GM12873 (cell line): ENCODE measurements at regions not wholly inside any gene's neighbourhood (a gene's known extent, or its start where the extent isn't known, plus 50 kb on each side); places are given as distances from the start of the nearest gene placed in this dataset.

Source experiments
- CTCF ChIP-seq: IDR thresholded peaks from 2 replicates; pipeline ENCODE4 v1.5.1; 2012; ENCODE audit warnings: low read depth, mild to moderate bottlenecking, moderate library complexity, low read length, control low read depth; ENCODE audit not compliant: insufficient read depth; ENCODE audit errors: missing control alignments

GRCh38 chr18:45139478-45139877 is 458.8 kb downstream of the SETBP1 start:
- no peak for TF ChIP-seq CTCF

GRCh38 chr18:45142868-45143267 is 462.2 kb downstream of the SETBP1 start:
- TF ChIP-seq CTCF, result no peak

- no peak for TF ChIP-seq CTCF
These were observed 465.6 kb upstream of the SLC14A2 start for GRCh38 chr18:45149712-45150111.

- TF ChIP-seq CTCF, result no peak
These were observed 463.6 kb upstream of the SLC14A2 start for GRCh38 chr18:45151645-45152044.

GRCh38 chr18:45155526-45155925 is 459.8 kb upstream of the SLC14A2 start:
- TF ChIP-seq CTCF, result no peak

GRCh38 chr18:45156946-45157345 is 458.3 kb upstream of the SLC14A2 start:
- no peak for TF ChIP-seq CTCF

- no peak for TF ChIP-seq CTCF
These were observed 457.7 kb upstream of the SLC14A2 start for GRCh38 chr18:45157576-45157975.

- TF ChIP-seq CTCF, result no peak
These were observed 453.4 kb upstream of the SLC14A2 start for GRCh38 chr18:45161850-45162249.
